ENCODE measurements at regions not wholly inside any gene's neighbourhood (a gene's known extent, or its start where the extent isn't known, plus 50 kb on each side); places are given as distances from the start of the nearest gene placed in this dataset.

DNA sequence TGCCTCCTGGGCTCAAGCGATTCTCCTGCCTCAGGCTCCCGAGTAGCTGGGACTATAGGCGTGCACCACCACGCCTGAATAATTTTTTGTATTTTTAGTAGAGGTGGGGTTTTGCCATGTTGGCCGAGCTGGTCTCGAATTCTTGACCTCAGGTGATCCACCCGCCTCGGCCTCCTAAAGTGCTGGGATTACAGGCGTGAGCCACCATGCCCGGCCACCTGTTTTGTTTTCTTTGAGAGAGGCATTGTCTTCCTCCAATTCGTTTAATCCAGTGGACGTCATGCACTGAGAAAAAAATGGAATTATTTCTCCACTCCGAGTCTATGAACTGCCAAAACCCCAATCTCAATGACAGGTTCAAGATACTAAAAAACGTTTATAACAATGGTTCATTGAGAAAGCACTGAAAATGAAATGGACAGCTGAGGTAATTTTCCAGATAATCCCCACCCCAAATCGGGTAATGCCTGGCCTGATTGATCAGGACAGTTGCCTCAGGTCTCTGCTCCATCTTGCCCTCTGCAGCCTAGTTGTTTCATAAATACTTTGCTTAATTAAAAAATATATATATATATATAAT is 132.7 kb upstream of the PARP11 start:
- dilution Hi-C loops (cut with MboI; ENCODE audit: extremely low pct_ligation_motif_present, low sequenced_read_pairs): no loop called here

More for the DNA sequence above, 132.7 kb upstream of the PARP11 start:
- Histone ChIP-seq H3K9ac (replicated peaks; ENCODE audit: extremely low read depth, insufficient read depth, low read length) (no peak overlapping the region), H3K4me1 (ENCODE audit: control insufficient read depth, extremely low read depth, insufficient read depth, low read length) (no peaks in the 10 kb centered on the region), H3K9me1 (replicated peaks; ENCODE audit: control insufficient read depth, extremely low read depth, insufficient read depth, low read length) (no peaks in the 10 kb centered on the region), H3K27ac (ENCODE audit: insufficient read depth, low read depth, low read length) (no peak overlapping the region), H3K4me2 (ENCODE audit: insufficient read depth, low read length) (no peak overlapping the region), H3K79me2 (ENCODE audit: control insufficient read depth, insufficient read depth, low read length) (no peaks in the 10 kb centered on the region), H3K27me3 (ENCODE audit: control insufficient read depth in 2 of 2, insufficient read depth in 2 of 2, low read length in 2 of 2) (no peaks in the 10 kb centered on the region), H4K20me1 (replicated peaks; ENCODE audit: control insufficient read depth, extremely low read depth, insufficient read depth, low read length) (no peaks in the 10 kb centered on the region), H2AFZ (ENCODE audit: low read depth, low read length) (no peak overlapping the region), H3K4me3 (replicated peaks in 1 of 3; ENCODE audit: insufficient read depth in 1 of 3, low read depth in 1 of 3, low read length in 3 of 3) (no peak overlapping the region), H3K9me3 (replicated peaks; ENCODE audit: control insufficient read depth, insufficient read depth, low read length) (no peaks in the 10 kb centered on the region), H3K36me3 (ENCODE audit: control insufficient read depth in 2 of 2, extremely low read depth in 1 of 2, insufficient read depth in 2 of 2, low read length in 2 of 2) (no peaks in the 10 kb centered on the region)
- POLR2A ChIA-PET: no interaction called here
- CTCF ChIA-PET: interaction anchor here (1.6 to 2.8 kb wide), 2 partner anchors 10 to 271 kb away, joined by 5 to 15 read pairs; no protein-coding TSS in a partner anchor
- intact Hi-C loops (cut with micrococcal nuclease): no loop called here
- no TSS peak for BruUV-seq (replicated peaks)
- FAIRE-seq (no peak), DNase-seq (ENCODE audit: low read depth, low spot score) (no peak)
- TF ChIP-seq JUN (IDR thresholded peaks at IDR 0.05; ENCODE audit: borderline replicate concordance, insufficient read depth, insufficient read length, low read depth) (no peak), POLR2A (IDR thresholded peaks at IDR 0.05; ENCODE audit: low read depth, low read length) (no peak), POLR2AphosphoS5 (IDR thresholded peaks at IDR 0.05; ENCODE audit: insufficient read depth, low read depth, low read length) (no peak), EZH2 (IDR thresholded peaks at IDR 0.05; ENCODE audit: borderline replicate concordance, low read depth, low read length, severe bottlenecking) (no peak), MYC (IDR thresholded peaks at IDR 0.05; ENCODE audit: low read depth, low read length) (no peak), GATA2 (IDR thresholded peaks at IDR 0.05; ENCODE audit: insufficient read depth, insufficient read length, low read depth, low read length) (no peak), FOS (IDR thresholded peaks at IDR 0.05; ENCODE audit: borderline replicate concordance, insufficient read depth, low read length) (no peak)
- TF ChIP-seq, protein P1, sequence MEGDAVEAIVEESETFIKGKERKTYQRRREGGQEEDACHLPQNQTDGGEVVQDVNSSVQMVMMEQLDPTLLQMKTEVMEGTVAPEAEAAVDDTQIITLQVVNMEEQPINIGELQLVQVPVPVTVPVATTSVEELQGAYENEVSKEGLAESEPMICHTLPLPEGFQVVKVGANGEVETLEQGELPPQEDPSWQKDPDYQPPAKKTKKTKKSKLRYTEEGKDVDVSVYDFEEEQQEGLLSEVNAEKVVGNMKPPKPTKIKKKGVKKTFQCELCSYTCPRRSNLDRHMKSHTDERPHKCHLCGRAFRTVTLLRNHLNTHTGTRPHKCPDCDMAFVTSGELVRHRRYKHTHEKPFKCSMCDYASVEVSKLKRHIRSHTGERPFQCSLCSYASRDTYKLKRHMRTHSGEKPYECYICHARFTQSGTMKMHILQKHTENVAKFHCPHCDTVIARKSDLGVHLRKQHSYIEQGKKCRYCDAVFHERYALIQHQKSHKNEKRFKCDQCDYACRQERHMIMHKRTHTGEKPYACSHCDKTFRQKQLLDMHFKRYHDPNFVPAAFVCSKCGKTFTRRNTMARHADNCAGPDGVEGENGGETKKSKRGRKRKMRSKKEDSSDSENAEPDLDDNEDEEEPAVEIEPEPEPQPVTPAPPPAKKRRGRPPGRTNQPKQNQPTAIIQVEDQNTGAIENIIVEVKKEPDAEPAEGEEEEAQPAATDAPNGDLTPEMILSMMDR (IDR thresholded peaks at IDR 0.05; ENCODE audit: extremely low read depth in 1 of 2, insufficient read depth in 1 of 2, low read depth in 1 of 2, low read length in 2 of 2): no peak
- TF ChIP-seq, protein P2, sequence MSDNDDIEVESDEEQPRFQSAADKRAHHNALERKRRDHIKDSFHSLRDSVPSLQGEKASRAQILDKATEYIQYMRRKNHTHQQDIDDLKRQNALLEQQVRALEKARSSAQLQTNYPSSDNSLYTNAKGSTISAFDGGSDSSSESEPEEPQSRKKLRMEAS (IDR thresholded peaks at IDR 0.05; ENCODE audit: insufficient read depth, insufficient read length): no peak

All from endothelial cell of umbilical vein (primary cell).